ENCODE measurements at regions not wholly inside any gene's neighbourhood (a gene's known extent, or its start where the extent isn't known, plus 50 kb on each side); places are given as distances from the start of the nearest gene placed in this dataset.

DNA sequence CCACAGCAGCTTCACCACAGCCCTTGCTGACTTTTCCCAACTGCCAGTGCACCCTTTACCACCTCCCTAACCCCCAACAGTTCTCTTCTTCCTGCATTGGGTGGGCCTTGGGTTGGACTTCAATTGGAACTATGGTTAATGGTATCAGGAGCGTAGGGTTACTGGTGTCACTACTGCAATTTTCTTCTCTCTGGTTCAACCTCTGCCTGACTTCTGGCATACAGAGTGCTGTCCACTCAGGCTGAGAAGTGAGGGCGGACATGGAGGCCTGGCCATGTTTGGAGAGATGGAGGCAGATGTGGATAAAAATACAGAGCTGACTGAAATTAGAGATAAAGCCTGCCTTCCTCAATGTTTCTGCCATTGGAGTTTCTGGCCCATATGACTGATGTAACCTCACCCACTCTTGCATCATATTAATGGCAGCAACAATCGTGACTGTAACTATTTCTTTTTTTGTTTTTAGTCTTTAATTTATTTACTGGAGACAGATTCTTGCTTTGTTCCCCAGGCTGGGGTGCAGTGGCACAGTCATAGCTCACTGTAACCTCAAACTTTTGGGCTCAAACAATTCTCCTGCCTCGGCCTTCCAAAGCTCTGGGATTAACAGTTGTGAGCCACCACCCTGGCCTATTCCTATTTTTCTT, 87.8 kb downstream of the NAV1 start:
- Histone ChIP-seq H3K27me3 (ENCODE audit: insufficient read depth) (no peaks in the 10 kb centered on the region), H3K27ac (ENCODE audit: low read depth) (no peak overlapping the region), H3F3A (replicated peaks; ENCODE audit: low read depth) (no peaks in the 10 kb centered on the region), H2AFZ (no peak overlapping the region), H3K36me3 (ENCODE audit: insufficient read depth) (no peaks in the 10 kb centered on the region), H3K4me3 (no peak overlapping the region), H4K20me1 (replicated peaks; ENCODE audit: insufficient read depth) (no peaks in the 10 kb centered on the region), H3K9me2 (ENCODE audit: insufficient read depth) (0 out of 2 replicates have a peak, but pooled peaks cover 5% of the 10 kb centered on the region), H3K4me2 (no peak overlapping the region), H3K4me1 (ENCODE audit: insufficient read depth) (peaks cover 12% of the 10 kb centered on the region), H3K79me2 (replicated peaks; ENCODE audit: insufficient read depth) (no peaks in the 10 kb centered on the region)
- DNase-seq (ENCODE audit: low spot score) = no peak
- Mint-ChIP-seq H3K36me3 (ENCODE audit: low read depth) (no peaks in the 10 kb centered on the region), H3K4me1 (peaks cover 31% of the 10 kb centered on the region), H3K27ac (no peak overlapping the region), H3K9me3 (no peaks in the 10 kb centered on the region), H3K27me3 (ENCODE audit: insufficient read depth, low read depth, poor library complexity) (peaks cover 7% of the 10 kb centered on the region), H3K4me3 (no peak overlapping the region)
- TF ChIP-seq, protein P1, sequence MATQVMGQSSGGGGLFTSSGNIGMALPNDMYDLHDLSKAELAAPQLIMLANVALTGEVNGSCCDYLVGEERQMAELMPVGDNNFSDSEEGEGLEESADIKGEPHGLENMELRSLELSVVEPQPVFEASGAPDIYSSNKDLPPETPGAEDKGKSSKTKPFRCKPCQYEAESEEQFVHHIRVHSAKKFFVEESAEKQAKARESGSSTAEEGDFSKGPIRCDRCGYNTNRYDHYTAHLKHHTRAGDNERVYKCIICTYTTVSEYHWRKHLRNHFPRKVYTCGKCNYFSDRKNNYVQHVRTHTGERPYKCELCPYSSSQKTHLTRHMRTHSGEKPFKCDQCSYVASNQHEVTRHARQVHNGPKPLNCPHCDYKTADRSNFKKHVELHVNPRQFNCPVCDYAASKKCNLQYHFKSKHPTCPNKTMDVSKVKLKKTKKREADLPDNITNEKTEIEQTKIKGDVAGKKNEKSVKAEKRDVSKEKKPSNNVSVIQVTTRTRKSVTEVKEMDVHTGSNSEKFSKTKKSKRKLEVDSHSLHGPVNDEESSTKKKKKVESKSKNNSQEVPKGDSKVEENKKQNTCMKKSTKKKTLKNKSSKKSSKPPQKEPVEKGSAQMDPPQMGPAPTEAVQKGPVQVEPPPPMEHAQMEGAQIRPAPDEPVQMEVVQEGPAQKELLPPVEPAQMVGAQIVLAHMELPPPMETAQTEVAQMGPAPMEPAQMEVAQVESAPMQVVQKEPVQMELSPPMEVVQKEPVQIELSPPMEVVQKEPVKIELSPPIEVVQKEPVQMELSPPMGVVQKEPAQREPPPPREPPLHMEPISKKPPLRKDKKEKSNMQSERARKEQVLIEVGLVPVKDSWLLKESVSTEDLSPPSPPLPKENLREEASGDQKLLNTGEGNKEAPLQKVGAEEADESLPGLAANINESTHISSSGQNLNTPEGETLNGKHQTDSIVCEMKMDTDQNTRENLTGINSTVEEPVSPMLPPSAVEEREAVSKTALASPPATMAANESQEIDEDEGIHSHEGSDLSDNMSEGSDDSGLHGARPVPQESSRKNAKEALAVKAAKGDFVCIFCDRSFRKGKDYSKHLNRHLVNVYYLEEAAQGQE (IDR thresholded peaks at IDR 0.05; ENCODE audit: unreplicated experiment) = no peak
- TF ChIP-seq, protein P2, sequence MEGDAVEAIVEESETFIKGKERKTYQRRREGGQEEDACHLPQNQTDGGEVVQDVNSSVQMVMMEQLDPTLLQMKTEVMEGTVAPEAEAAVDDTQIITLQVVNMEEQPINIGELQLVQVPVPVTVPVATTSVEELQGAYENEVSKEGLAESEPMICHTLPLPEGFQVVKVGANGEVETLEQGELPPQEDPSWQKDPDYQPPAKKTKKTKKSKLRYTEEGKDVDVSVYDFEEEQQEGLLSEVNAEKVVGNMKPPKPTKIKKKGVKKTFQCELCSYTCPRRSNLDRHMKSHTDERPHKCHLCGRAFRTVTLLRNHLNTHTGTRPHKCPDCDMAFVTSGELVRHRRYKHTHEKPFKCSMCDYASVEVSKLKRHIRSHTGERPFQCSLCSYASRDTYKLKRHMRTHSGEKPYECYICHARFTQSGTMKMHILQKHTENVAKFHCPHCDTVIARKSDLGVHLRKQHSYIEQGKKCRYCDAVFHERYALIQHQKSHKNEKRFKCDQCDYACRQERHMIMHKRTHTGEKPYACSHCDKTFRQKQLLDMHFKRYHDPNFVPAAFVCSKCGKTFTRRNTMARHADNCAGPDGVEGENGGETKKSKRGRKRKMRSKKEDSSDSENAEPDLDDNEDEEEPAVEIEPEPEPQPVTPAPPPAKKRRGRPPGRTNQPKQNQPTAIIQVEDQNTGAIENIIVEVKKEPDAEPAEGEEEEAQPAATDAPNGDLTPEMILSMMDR (conservative IDR thresholded peaks at IDR 0.05; ENCODE audit: low read depth in 2 of 2) = no peak
- TF ChIP-seq, protein P3, sequence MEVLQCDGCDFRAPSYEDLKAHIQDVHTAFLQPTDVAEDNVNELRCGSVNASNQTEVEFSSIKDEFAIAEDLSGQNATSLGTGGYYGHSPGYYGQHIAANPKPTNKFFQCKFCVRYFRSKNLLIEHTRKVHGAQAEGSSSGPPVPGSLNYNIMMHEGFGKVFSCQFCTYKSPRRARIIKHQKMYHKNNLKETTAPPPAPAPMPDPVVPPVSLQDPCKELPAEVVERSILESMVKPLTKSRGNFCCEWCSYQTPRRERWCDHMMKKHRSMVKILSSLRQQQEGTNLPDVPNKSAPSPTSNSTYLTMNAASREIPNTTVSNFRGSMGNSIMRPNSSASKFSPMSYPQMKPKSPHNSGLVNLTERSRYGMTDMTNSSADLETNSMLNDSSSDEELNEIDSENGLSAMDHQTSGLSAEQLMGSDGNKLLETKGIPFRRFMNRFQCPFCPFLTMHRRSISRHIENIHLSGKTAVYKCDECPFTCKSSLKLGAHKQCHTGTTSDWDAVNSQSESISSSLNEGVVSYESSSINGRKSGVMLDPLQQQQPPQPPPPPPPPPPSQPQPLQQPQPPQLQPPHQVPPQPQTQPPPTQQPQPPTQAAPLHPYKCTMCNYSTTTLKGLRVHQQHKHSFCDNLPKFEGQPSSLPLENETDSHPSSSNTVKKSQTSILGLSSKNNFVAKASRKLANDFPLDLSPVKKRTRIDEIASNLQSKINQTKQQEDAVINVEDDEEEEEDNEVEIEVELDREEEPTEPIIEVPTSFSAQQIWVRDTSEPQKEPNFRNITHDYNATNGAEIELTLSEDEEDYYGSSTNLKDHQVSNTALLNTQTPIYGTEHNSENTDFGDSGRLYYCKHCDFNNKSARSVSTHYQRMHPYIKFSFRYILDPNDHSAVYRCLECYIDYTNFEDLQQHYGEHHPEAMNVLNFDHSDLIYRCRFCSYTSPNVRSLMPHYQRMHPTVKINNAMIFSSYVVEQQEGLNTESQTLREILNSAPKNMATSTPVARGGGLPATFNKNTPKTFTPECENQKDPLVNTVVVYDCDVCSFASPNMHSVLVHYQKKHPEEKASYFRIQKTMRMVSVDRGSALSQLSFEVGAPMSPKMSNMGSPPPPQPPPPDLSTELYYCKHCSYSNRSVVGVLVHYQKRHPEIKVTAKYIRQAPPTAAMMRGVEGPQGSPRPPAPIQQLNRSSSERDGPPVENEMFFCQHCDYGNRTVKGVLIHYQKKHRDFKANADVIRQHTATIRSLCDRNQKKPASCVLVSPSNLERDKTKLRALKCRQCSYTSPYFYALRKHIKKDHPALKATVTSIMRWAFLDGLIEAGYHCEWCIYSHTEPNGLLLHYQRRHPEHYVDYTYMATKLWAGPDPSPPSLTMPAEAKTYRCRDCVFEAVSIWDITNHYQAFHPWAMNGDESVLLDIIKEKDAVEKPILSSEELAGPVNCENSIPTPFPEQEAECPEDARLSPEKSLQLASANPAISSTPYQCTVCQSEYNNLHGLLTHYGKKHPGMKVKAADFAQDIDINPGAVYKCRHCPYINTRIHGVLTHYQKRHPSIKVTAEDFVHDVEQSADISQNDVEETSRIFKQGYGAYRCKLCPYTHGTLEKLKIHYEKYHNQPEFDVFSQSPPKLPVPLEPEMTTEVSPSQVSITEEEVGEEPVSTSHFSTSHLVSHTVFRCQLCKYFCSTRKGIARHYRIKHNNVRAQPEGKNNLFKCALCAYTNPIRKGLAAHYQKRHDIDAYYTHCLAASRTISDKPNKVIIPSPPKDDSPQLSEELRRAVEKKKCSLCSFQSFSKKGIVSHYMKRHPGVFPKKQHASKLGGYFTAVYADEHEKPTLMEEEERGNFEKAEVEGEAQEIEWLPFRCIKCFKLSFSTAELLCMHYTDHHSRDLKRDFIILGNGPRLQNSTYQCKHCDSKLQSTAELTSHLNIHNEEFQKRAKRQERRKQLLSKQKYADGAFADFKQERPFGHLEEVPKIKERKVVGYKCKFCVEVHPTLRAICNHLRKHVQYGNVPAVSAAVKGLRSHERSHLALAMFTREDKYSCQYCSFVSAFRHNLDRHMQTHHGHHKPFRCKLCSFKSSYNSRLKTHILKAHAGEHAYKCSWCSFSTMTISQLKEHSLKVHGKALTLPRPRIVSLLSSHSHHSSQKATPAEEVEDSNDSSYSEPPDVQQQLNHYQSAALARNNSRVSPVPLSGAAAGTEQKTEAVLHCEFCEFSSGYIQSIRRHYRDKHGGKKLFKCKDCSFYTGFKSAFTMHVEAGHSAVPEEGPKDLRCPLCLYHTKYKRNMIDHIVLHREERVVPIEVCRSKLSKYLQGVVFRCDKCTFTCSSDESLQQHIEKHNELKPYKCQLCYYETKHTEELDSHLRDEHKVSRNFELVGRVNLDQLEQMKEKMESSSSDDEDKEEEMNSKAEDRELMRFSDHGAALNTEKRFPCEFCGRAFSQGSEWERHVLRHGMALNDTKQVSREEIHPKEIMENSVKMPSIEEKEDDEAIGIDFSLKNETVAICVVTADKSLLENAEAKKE (CRISPR knock-in tag; IDR thresholded peaks at IDR 0.05) = no peak
- TF ChIP-seq EZH2 (IDR thresholded peaks at IDR 0.05; ENCODE audit: low read depth, unreplicated experiment) = no peak
- no peak for TF ChIP-seq ZNF331 (CRISPR knock-in tag; IDR thresholded peaks at IDR 0.05; ENCODE audit: low read depth)
- no peak for ATAC-seq
